ENCODE measurements at regions not wholly inside any gene's neighbourhood (a gene's known extent, or its start where the extent isn't known, plus 50 kb on each side); places are given as distances from the start of the nearest gene placed in this dataset.

DNA sequence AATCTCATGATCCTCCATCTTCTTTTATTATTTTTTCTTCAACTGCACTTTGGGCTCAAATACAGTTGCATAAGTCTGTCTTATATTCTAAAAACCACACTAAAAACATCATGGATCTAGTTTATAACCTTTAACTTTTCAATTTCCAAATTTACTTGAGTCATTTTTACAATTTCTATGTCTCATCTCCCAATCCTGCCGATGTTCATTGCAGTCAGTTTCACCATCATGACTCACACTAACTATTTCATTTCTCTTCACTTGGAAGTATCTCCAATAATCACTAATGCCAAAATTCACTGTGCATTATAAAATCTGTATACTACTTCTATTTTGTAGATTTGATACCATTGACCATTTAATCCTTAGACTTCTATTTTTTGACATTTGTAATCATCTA, 806.9 kb upstream of the SORCS1 start:
- TF ChIP-seq CTCF (IDR thresholded peaks at IDR 0.05) = no peak
- TF ChIP-seq EP300 (IDR thresholded peaks at IDR 0.05) = no peak
- no peak for TF ChIP-seq POLR2AphosphoS5 (IDR thresholded peaks at IDR 0.05)
- no peak for TF ChIP-seq POLR2A (IDR thresholded peaks at IDR 0.05)

All from upper lobe of left lung (tissue), 4 donors.